IMR-90 (cell line): ENCODE measurements at regions not wholly inside any gene's neighbourhood (a gene's known extent, or its start where the extent isn't known, plus 50 kb on each side); places are given as distances from the start of the nearest gene placed in this dataset.

Experiments used
- BHLHE40 ChIP-seq: fragments of 150-350 bp; IDR thresholded peaks from 2 replicates; pipeline ENCODE4 v1.6.1; 2016; ENCODE audit warnings: mild to moderate bottlenecking, low read depth, low read length
- CEBPB ChIP-seq: IDR thresholded peaks from 2 replicates; pipeline ENCODE4 v1.6.1; 2012; ENCODE audit warnings: low read depth, low read length, improper control_type of control experiment
- CHD1 ChIP-seq: IDR thresholded peaks from 2 replicates; pipeline ENCODE4 v1.6.1; 2012; ENCODE audit warnings: low read depth, low read length, improper control_type of control experiment
- FOS ChIP-seq: fragments of 150-350 bp; IDR thresholded peaks from 2 replicates; pipeline ENCODE4 v1.6.1; 2016; ENCODE audit warnings: low read depth, low read length
- MAFK ChIP-seq: IDR thresholded peaks from 2 replicates; pipeline ENCODE4 v1.6.1; 2012; ENCODE audit warnings: low read depth, low read length, improper control_type of control experiment
- MAZ ChIP-seq: IDR thresholded peaks from 2 replicates; pipeline ENCODE4 v1.6.1; 2012; ENCODE audit warnings: low read depth, mild to moderate bottlenecking, low read length, improper control_type of control experiment, moderate library complexity, borderline replicate concordance
- MXI1 ChIP-seq: IDR thresholded peaks from 2 replicates; pipeline ENCODE4 v1.6.1; 2012; ENCODE audit warnings: low read depth, mild to moderate bottlenecking, low read length, moderate library complexity, borderline replicate concordance
- POLR2A ChIP-seq: IDR thresholded peaks from 2 replicates; pipeline ENCODE4 v1.6.1; 2012; ENCODE audit warnings: mild to moderate bottlenecking, low read depth, low read length
- RAD21 ChIP-seq: IDR thresholded peaks from 2 replicates; pipeline ENCODE4 v1.6.1; 2012; ENCODE audit warnings: low read length, improper control_type of control experiment
- RCOR1 ChIP-seq: IDR thresholded peaks from 2 replicates; pipeline ENCODE4 v1.6.1; 2012; ENCODE audit warnings: mild to moderate bottlenecking, low read length, improper control_type of control experiment; ENCODE audit not compliant: insufficient replicate concordance
- SMC3 ChIP-seq: fragments of 150-350 bp; IDR thresholded peaks from 2 replicates; pipeline ENCODE4 v1.6.1; 2016; ENCODE audit warnings: low read depth, mild to moderate bottlenecking, antibody characterized with exemption, low read length, moderate library complexity
- USF2 ChIP-seq: fragments of 150-350 bp; IDR thresholded peaks from 2 replicates; pipeline ENCODE4 v1.6.1; 2017; ENCODE audit warnings: mild to moderate bottlenecking, antibody characterized with exemption, low read length, low read depth
- TF ChIP-seq, protein P1 (sequence below): conservative IDR thresholded peaks from 2 replicates; pipeline ENCODE4 v1.5.1; 2012; ENCODE audit warnings: mild to moderate bottlenecking, low read depth, low read length, improper control_type of control experiment
- TF ChIP-seq, protein P2 (sequence below): fragments of 150-350 bp; IDR thresholded peaks from 2 replicates; pipeline ENCODE4 v1.6.1; 2016; ENCODE audit warnings: low read depth, mild to moderate bottlenecking, low read length, moderate library complexity, borderline replicate concordance

- TF ChIP-seq, protein P1, sequence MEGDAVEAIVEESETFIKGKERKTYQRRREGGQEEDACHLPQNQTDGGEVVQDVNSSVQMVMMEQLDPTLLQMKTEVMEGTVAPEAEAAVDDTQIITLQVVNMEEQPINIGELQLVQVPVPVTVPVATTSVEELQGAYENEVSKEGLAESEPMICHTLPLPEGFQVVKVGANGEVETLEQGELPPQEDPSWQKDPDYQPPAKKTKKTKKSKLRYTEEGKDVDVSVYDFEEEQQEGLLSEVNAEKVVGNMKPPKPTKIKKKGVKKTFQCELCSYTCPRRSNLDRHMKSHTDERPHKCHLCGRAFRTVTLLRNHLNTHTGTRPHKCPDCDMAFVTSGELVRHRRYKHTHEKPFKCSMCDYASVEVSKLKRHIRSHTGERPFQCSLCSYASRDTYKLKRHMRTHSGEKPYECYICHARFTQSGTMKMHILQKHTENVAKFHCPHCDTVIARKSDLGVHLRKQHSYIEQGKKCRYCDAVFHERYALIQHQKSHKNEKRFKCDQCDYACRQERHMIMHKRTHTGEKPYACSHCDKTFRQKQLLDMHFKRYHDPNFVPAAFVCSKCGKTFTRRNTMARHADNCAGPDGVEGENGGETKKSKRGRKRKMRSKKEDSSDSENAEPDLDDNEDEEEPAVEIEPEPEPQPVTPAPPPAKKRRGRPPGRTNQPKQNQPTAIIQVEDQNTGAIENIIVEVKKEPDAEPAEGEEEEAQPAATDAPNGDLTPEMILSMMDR, result no peak
- TF ChIP-seq MAFK (no peak), POLR2A (no peak), BHLHE40 (no peak), CHD1 (no peak), MAZ (no peak), RAD21 (no peak), FOS (no peak), RCOR1 (no peak), USF2 (no peak), CEBPB (no peak), SMC3 (no peak), MXI1 (no peak)
- TF ChIP-seq, protein P2, sequence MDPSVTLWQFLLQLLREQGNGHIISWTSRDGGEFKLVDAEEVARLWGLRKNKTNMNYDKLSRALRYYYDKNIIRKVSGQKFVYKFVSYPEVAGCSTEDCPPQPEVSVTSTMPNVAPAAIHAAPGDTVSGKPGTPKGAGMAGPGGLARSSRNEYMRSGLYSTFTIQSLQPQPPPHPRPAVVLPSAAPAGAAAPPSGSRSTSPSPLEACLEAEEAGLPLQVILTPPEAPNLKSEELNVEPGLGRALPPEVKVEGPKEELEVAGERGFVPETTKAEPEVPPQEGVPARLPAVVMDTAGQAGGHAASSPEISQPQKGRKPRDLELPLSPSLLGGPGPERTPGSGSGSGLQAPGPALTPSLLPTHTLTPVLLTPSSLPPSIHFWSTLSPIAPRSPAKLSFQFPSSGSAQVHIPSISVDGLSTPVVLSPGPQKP, result no peak
Observed at GRCh38 chr5:33023649-33024048, 312.5 kb downstream of the NPR3 start.
